Activated naive CD8-positive, alpha-beta T cell treated with anti-CD3 and anti-CD28 coated beads for 36 hours (primary cell): ENCODE measurements at regions not wholly inside any gene's neighbourhood (a gene's known extent, or its start where the extent isn't known, plus 50 kb on each side); places are given as distances from the start of the nearest gene placed in this dataset.

Experiments used
- DNase-seq: peaks from one replicate; pipeline ENCODE4 v3.0.0; 2021
- H3K27ac Mint-ChIP-seq: one replicate; pipeline ENCODE4 v1.8.0; 2022; ENCODE audit warnings: mild to moderate bottlenecking, moderate library complexity, mixed read lengths
- H3K27me3 Mint-ChIP-seq: one replicate; pipeline ENCODE4 v1.8.0; 2022; ENCODE audit warnings: mild to moderate bottlenecking, mixed read lengths
- H3K36me3 Mint-ChIP-seq: one replicate; pipeline ENCODE4 v1.8.0; 2021; ENCODE audit warnings: mild to moderate bottlenecking, mixed read lengths
- H3K4me1 Mint-ChIP-seq: one replicate; pipeline ENCODE4 v1.8.0; 2021; ENCODE audit warnings: mixed read lengths
- H3K4me3 Mint-ChIP-seq: one replicate; pipeline ENCODE4 v1.8.0; 2022; ENCODE audit warnings: mild to moderate bottlenecking, moderate library complexity, mixed read lengths
- H3K9me3 Mint-ChIP-seq: one replicate; pipeline ENCODE4 v1.8.0; 2022; ENCODE audit warnings: mixed read lengths

- Mint-ChIP-seq H3K4me1 (no peaks in the 10 kb centered on the region), H3K4me3 (no peak overlapping the region), H3K27ac (no peak overlapping the region), H3K27me3 (no peaks in the 10 kb centered on the region), H3K9me3 (peaks cover 9% of the 10 kb centered on the region), H3K36me3 (peaks cover 2% of the 10 kb centered on the region)
- no peak for DNase-seq
Observed at GRCh38 chr22:48025096-48025495, 1262.6 kb downstream of the TBC1D22A start.

- Mint-ChIP-seq H3K36me3 (peaks cover 5% of the 10 kb centered on the region), H3K4me3 (no peak overlapping the region), H3K27ac (no peak overlapping the region), H3K27me3 (peaks cover 8% of the 10 kb centered on the region), H3K4me1 (no peaks in the 10 kb centered on the region), H3K9me3 (peaks cover 18% of the 10 kb centered on the region)
- no peak for DNase-seq
Observed at GRCh38 chr22:48021991-48022401, 1259.5 kb downstream of the TBC1D22A start.

- peaks cover 5% of the 10 kb centered on the region for H3K36me3 Mint-ChIP-seq
- peaks cover 18% of the 10 kb centered on the region for H3K9me3 Mint-ChIP-seq
- H3K27ac Mint-ChIP-seq = no peak overlapping the region
- H3K4me3 Mint-ChIP-seq = no peak overlapping the region
- DNase-seq = no peak
- H3K4me1 Mint-ChIP-seq = no peaks in the 10 kb centered on the region
- H3K27me3 Mint-ChIP-seq = peaks cover 11% of the 10 kb centered on the region
Observed at GRCh38 chr22:48018346-48018745, 1255.9 kb downstream of the TBC1D22A start.

GRCh38 chr22:48015701-48016100 is 1253.3 kb downstream of the TBC1D22A start:
- H3K4me1 Mint-ChIP-seq = no peaks in the 10 kb centered on the region

GRCh38 chr22:48004936-48005335 is 1242.5 kb downstream of the TBC1D22A start:
- Mint-ChIP-seq H3K27me3 (peaks cover 4% of the 10 kb centered on the region), H3K4me3 (no peak overlapping the region), H3K4me1 (no peaks in the 10 kb centered on the region), H3K36me3 (no peaks in the 10 kb centered on the region), H3K27ac (no peak overlapping the region), H3K9me3 (no peaks in the 10 kb centered on the region)
- DNase-seq = no peak

More at GRCh38 chr22:48015701-48016100, 1253.3 kb downstream of the TBC1D22A start:
- no peak overlapping the region for H3K4me3 Mint-ChIP-seq
- DNase-seq = no peak
- H3K27ac Mint-ChIP-seq = no peak overlapping the region
- peaks cover 15% of the 10 kb centered on the region for H3K9me3 Mint-ChIP-seq
- peaks cover 11% of the 10 kb centered on the region for H3K27me3 Mint-ChIP-seq
- peaks cover 5% of the 10 kb centered on the region for H3K36me3 Mint-ChIP-seq

GRCh38 chr22:48004038-48004437 is 1241.6 kb downstream of the TBC1D22A start:
- DNase-seq = no peak
- Mint-ChIP-seq H3K4me3 (no peak overlapping the region), H3K27me3 (peaks cover 4% of the 10 kb centered on the region), H3K9me3 (no peaks in the 10 kb centered on the region), H3K36me3 (no peaks in the 10 kb centered on the region), H3K27ac (no peak overlapping the region), H3K4me1 (no peaks in the 10 kb centered on the region)

GRCh38 chr22:48001101-48001500 is 1238.7 kb downstream of the TBC1D22A start:
- no peaks in the 10 kb centered on the region for H3K4me1 Mint-ChIP-seq
- H3K9me3 Mint-ChIP-seq = no peaks in the 10 kb centered on the region
- DNase-seq = no peak
- H3K27me3 Mint-ChIP-seq = peaks cover 4% of the 10 kb centered on the region
- no peak overlapping the region for H3K4me3 Mint-ChIP-seq
- no peaks in the 10 kb centered on the region for H3K36me3 Mint-ChIP-seq
- H3K27ac Mint-ChIP-seq = no peak overlapping the region

GRCh38 chr22:47997612-47998011 is 1235.2 kb downstream of the TBC1D22A start:
- H3K4me1 Mint-ChIP-seq = no peaks in the 10 kb centered on the region
- H3K36me3 Mint-ChIP-seq = no peaks in the 10 kb centered on the region
- no peaks in the 10 kb centered on the region for H3K9me3 Mint-ChIP-seq
- H3K4me3 Mint-ChIP-seq = no peak overlapping the region
- H3K27ac Mint-ChIP-seq = no peak overlapping the region
- DNase-seq = no peak
- no peaks in the 10 kb centered on the region for H3K27me3 Mint-ChIP-seq

- Mint-ChIP-seq H3K27ac (no peak overlapping the region), H3K9me3 (no peaks in the 10 kb centered on the region), H3K4me1 (no peaks in the 10 kb centered on the region), H3K4me3 (no peak overlapping the region), H3K36me3 (no peaks in the 10 kb centered on the region), H3K27me3 (no peaks in the 10 kb centered on the region)
- no peak for DNase-seq
Observed at GRCh38 chr22:47997052-47997590, 1234.7 kb downstream of the TBC1D22A start.

- Mint-ChIP-seq H3K4me3 (no peak overlapping the region), H3K4me1 (no peaks in the 10 kb centered on the region), H3K27ac (no peak overlapping the region), H3K9me3 (no peaks in the 10 kb centered on the region), H3K36me3 (no peaks in the 10 kb centered on the region), H3K27me3 (no peaks in the 10 kb centered on the region)
- DNase-seq = no peak
Observed at GRCh38 chr22:47996446-47996857, 1234.0 kb downstream of the TBC1D22A start.

GRCh38 chr22:47995718-47996117 is 1233.3 kb downstream of the TBC1D22A start:
- H3K36me3 Mint-ChIP-seq = no peaks in the 10 kb centered on the region
- H3K27ac Mint-ChIP-seq = no peak overlapping the region
- no peaks in the 10 kb centered on the region for H3K9me3 Mint-ChIP-seq
- no peaks in the 10 kb centered on the region for H3K4me1 Mint-ChIP-seq
- no peak for DNase-seq
- no peaks in the 10 kb centered on the region for H3K27me3 Mint-ChIP-seq
- H3K4me3 Mint-ChIP-seq = no peak overlapping the region

- Mint-ChIP-seq H3K9me3 (no peaks in the 10 kb centered on the region), H3K4me3 (no peak overlapping the region), H3K27ac (no peak overlapping the region), H3K4me1 (no peaks in the 10 kb centered on the region), H3K27me3 (no peaks in the 10 kb centered on the region), H3K36me3 (no peaks in the 10 kb centered on the region)
- no peak for DNase-seq
Observed at GRCh38 chr22:47995264-47995627, 1232.8 kb downstream of the TBC1D22A start.

GRCh38 chr22:47994601-47995263 is 1232.3 kb downstream of the TBC1D22A start:
- H3K4me3 Mint-ChIP-seq = no peak overlapping the region
- H3K4me1 Mint-ChIP-seq = no peaks in the 10 kb centered on the region
- H3K9me3 Mint-ChIP-seq = no peaks in the 10 kb centered on the region
- DNase-seq = no peak
- peaks cover under 1% of the 10 kb centered on the region for H3K27me3 Mint-ChIP-seq
- H3K36me3 Mint-ChIP-seq = no peaks in the 10 kb centered on the region
- H3K27ac Mint-ChIP-seq = no peak overlapping the region

- Mint-ChIP-seq H3K36me3 (no peaks in the 10 kb centered on the region), H3K27me3 (peaks cover 5% of the 10 kb centered on the region), H3K27ac (no peak overlapping the region), H3K4me1 (no peaks in the 10 kb centered on the region), H3K4me3 (no peak overlapping the region), H3K9me3 (peaks cover 3% of the 10 kb centered on the region)
- DNase-seq = no peak
Observed at GRCh38 chr22:47994045-47994444, 1231.6 kb downstream of the TBC1D22A start.

GRCh38 chr22:47990481-47990880 is 1228.0 kb downstream of the TBC1D22A start:
- H3K27me3 Mint-ChIP-seq = peaks cover 17% of the 10 kb centered on the region
- H3K4me3 Mint-ChIP-seq = no peak overlapping the region
- no peaks in the 10 kb centered on the region for H3K4me1 Mint-ChIP-seq
- H3K27ac Mint-ChIP-seq = no peak overlapping the region
- H3K36me3 Mint-ChIP-seq = no peaks in the 10 kb centered on the region
- DNase-seq = no peak
- H3K9me3 Mint-ChIP-seq = peaks cover 10% of the 10 kb centered on the region

GRCh38 chr22:47987885-47988515 is 1225.5 kb downstream of the TBC1D22A start:
- Mint-ChIP-seq H3K27ac (no peak overlapping the region), H3K4me3 (no peak overlapping the region), H3K9me3 (peaks cover 10% of the 10 kb centered on the region), H3K27me3 (peaks cover 28% of the 10 kb centered on the region), H3K4me1 (no peaks in the 10 kb centered on the region), H3K36me3 (no peaks in the 10 kb centered on the region)
- DNase-seq = no peak
